Esophagus squamous epithelium (tissue), 5 donors: ENCODE measurements at regions not wholly inside any gene's neighbourhood (a gene's known extent, or its start where the extent isn't known, plus 50 kb on each side); places are given as distances from the start of the nearest gene placed in this dataset.
"Not testable (repeated sequence)": the region's sequence is repeated elsewhere in the genome, so short reads cannot be mapped to it uniquely, and the experiment has no call there.

ENCODE experiments used
- DNase-seq: peaks from one replicate; lab custom pipeline; 2025; lab: John Stamatoyannopoulos, UW
- H3K27ac ChIP-seq, 4 donors: fragments of 200-600 bp; sonication (generic); one replicate each; pipeline ENCODE4 v1.5.1; 2016 to 2019; ENCODE audit warnings: mild to moderate bottlenecking in 1 of 4
- H3K27me3 ChIP-seq, 4 donors: fragments of 200-600 bp; sonication (generic); 1 replicate in 3 of 4; 2 replicates in 1 of 4; pipeline versions ENCODE4 v1.5.1 to v1.6.0; 2017 to 2021; ENCODE audit warnings: antibody characterized with exemption in 1 of 4
- H3K36me3 ChIP-seq, 3 donors: fragments of 200-600 bp; sonication (generic); one replicate each; pipeline ENCODE4 v1.5.1; 2016 to 2019
- H3K4me1 ChIP-seq, 3 donors: fragments of 200-600 bp; sonication (generic); one replicate each; pipeline ENCODE4 v1.5.1; 2017 to 2019
- H3K4me3 ChIP-seq, 4 donors: fragments of 200-600 bp; sonication (generic); 1 replicate in 3 of 4; 2 replicates in 1 of 4; pipeline ENCODE4 v1.5.1; 2016 to 2019; ENCODE audit warnings: mild to moderate bottlenecking in 2 of 4, moderate library complexity in 1 of 4
- H3K9me3 ChIP-seq, 3 donors: fragments of 200-600 bp; sonication (generic); one replicate each; pipeline ENCODE4 v1.5.1; 2016 to 2019
- POLR2A ChIP-seq, 4 donors: fragments of 450-650 bp; IDR thresholded peaks; one replicate each; pipeline ENCODE4 v1.6.1; 2017; ENCODE audit warnings: antibody characterized with exemption in 4 of 4, mild to moderate bottlenecking in 4 of 4, moderate library complexity in 3 of 4
- WGBS, 2 donors: methylation state at CpG; one replicate each; pipeline ENCODE4 v1.1.5; 2018; 5-methylcytosine and 5-hydroxymethylcytosine counted together
- intact Hi-C: fragments of 100-400 bp; cut with DNase I; formaldehyde crosslinking; loops from one replicate; pipeline ENCODE4 v1.15.0; 2022
- TF ChIP-seq, protein P1 (sequence below), 6 experiments: fragments of 450-650 bp in 4 of 6; fragments of 200-600 bp in 2 of 6; sonication (generic) in 2 of 6; IDR thresholded peaks; one replicate each; pipeline ENCODE4 v1.5.1; 2016 to 2019; ENCODE audit warnings: antibody characterized with exemption in 6 of 6, mild to moderate bottlenecking in 4 of 6, moderate library complexity in 4 of 6
- donor health status: DM: yes; HTN: yes; CAD: no.

DNA sequence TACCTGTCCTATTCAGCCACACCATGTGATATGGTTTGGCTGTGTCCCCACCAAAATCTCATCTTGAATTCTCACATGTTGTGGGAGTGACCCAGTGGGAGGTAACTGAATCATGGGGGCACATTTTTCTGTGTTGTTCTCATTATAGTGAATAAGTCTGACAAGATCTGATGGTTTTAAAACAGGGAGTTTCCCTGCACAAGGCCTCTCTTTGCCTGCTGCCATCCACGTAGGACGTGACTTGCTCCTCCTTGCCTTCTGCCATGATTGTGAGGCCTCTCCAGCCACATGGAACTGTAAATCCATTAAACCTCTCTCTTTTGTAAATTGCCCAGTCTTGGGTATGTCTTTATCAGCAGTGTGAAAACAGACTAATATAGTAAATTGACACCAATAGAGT is 117.7 kb downstream of the ENC1 start:
- DNase-seq, H3K27ac ChIP-seq, H3K36me3 ChIP-seq, H3K27me3 ChIP-seq, H3K4me3 ChIP-seq, H3K4me1 ChIP-seq, intact Hi-C loops: not testable (repeated sequence)
- H3K9me3 ChIP-seq: peaks cover 0 to 22% (median 12%) of the 10 kb centered on the region in 3 donors
- 96 to 100% methylated on average over 1 to 2 of the region's 2 CpGs for WGBS, 2 donors

DNA sequence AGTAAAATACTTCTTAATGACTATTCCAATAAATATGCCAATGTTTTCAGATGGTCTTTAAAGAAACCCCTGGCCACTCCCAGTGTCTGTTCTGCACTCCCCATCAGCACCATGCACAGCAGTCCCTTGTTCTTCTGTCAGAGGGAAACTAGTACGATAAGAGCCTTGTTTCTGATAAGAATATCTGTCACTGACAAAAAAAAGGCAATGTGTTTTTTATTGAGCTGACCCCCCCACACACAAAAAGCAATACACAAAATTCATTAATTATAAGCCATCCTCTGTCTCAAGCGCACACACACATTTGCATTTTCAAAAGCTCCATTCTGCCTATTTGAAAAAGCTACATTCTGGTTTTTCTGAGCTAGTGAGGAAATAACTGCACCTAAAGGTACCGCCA is 119.1 kb downstream of the ENC1 start:
- Histone ChIP-seq H3K4me3 (no peak overlapping the region), H3K4me1 (no peaks in the 10 kb centered on the region), H3K27ac (no peak overlapping the region), H3K27me3 (no peaks in the 10 kb centered on the region), H3K36me3 (no peaks in the 10 kb centered on the region), H3K9me3 (peaks cover 0 to 22% (median 12%) of the 10 kb centered on the region in 3 donors)
- no peak for TF ChIP-seq POLR2A (IDR thresholded peaks at IDR 0.05)
- TF ChIP-seq, protein P1, sequence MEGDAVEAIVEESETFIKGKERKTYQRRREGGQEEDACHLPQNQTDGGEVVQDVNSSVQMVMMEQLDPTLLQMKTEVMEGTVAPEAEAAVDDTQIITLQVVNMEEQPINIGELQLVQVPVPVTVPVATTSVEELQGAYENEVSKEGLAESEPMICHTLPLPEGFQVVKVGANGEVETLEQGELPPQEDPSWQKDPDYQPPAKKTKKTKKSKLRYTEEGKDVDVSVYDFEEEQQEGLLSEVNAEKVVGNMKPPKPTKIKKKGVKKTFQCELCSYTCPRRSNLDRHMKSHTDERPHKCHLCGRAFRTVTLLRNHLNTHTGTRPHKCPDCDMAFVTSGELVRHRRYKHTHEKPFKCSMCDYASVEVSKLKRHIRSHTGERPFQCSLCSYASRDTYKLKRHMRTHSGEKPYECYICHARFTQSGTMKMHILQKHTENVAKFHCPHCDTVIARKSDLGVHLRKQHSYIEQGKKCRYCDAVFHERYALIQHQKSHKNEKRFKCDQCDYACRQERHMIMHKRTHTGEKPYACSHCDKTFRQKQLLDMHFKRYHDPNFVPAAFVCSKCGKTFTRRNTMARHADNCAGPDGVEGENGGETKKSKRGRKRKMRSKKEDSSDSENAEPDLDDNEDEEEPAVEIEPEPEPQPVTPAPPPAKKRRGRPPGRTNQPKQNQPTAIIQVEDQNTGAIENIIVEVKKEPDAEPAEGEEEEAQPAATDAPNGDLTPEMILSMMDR (IDR thresholded peaks at IDR 0.05): no peak
- DNase-seq: no peak
- 79 to 96% methylated on average over 3 of the region's 3 CpGs for WGBS, 2 donors
- intact Hi-C loops: no loop called here

DNA sequence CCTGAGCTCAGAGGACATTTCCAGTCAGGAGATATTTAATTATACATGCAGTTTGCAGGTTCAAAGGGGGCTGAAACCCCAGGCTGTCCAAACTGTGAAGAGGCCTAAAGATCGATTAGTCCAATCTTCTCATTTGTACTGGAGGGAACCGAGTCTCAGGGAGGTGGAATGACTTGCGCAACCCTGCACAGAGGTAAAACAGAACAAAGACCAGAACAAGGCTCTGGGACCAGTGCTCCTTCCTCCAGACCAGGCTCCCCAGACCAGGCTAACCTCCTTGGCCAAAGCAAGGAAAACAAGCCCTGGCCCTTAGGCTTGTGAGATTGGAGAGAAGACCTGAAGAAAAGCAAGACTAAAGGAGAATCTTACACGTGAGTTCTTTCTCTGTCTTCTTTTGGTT is 120.8 kb downstream of the ENC1 start:
- DNase-seq: no peak
- no peak overlapping the region for H3K4me3 ChIP-seq
- no peak for TF ChIP-seq POLR2A (IDR thresholded peaks at IDR 0.05)
- TF ChIP-seq, protein P1 (IDR thresholded peaks at IDR 0.05): no peak
- no peaks in the 10 kb centered on the region for H3K27me3 ChIP-seq
- H3K9me3 ChIP-seq: peaks cover 0 to 18% (median 12%) of the 10 kb centered on the region in 3 donors
- no peaks in the 10 kb centered on the region for H3K4me1 ChIP-seq
- WGBS, 2 donors: 83 to 88% methylated on average over 2 of the region's 4 CpGs
- intact Hi-C loops: no loop called here
- H3K27ac ChIP-seq: no peak overlapping the region
- no peaks in the 10 kb centered on the region for H3K36me3 ChIP-seq

DNA sequence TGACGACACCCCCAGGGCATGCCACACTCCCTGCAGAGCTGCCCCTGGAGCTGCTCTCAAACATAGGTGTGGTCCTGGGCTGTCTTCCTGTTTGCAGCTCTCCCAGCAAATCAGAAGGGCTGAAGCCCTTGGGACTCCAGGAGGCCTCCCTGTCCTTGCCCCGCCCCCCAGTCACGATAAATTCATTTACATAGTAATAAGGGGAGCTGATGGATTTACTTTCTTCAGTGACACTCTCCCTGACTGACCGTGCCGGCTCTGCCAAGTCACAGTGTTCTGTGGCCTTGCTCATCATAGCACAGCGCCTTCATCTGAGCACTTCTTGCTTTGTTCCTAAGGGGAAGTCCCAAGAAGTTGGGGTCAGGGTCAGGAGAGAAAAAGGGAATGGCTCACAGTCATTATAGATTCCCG is 121.4 kb downstream of the ENC1 start:
- H3K4me1 ChIP-seq: no peaks in the 10 kb centered on the region
- no peak overlapping the region for H3K4me3 ChIP-seq
- H3K27me3 ChIP-seq: no peaks in the 10 kb centered on the region
- TF ChIP-seq, protein P1 (IDR thresholded peaks at IDR 0.05): no peak
- no peak for TF ChIP-seq POLR2A (IDR thresholded peaks at IDR 0.05)
- 71 to 89% methylated on average over 5 to 6 of the region's 7 CpGs for WGBS, 2 donors
- H3K27ac ChIP-seq: no peak overlapping the region
- H3K9me3 ChIP-seq: peaks cover 0 to 14% (median 9%) of the 10 kb centered on the region in 3 donors
- H3K36me3 ChIP-seq: no peaks in the 10 kb centered on the region
- no peak for DNase-seq
- intact Hi-C loops: no loop called here

DNA sequence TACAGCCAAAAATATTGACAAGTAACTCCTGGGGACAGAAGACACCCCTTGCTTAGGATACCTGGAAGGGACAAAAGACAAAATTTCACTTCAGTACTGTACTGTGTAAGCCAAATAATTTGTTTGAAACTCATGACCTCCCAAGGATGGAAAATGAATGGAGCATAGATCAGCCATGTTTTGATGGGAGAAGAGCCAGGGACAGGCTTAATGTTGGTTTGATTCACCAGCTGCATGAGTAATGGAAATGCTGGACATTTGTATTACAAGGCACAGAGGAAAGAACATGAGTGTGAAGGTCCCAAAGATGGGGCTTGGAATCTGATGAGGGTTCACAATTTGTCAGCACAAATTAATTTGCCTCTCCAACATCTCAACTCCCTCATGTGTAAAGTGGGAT is 122.8 kb downstream of the ENC1 start:
- Histone ChIP-seq H3K4me3 (no peak overlapping the region), H3K9me3 (peaks cover 0 to under 1% (median 0%) of the 10 kb centered on the region in 3 donors), H3K27me3 (no peaks in the 10 kb centered on the region), H3K27ac (no peak overlapping the region), H3K4me1 (no peaks in the 10 kb centered on the region), H3K36me3 (no peaks in the 10 kb centered on the region)
- no peak for DNase-seq
- no peak for TF ChIP-seq POLR2A (IDR thresholded peaks at IDR 0.05)
- TF ChIP-seq, protein P1 (IDR thresholded peaks at IDR 0.05): no peak
- intact Hi-C loops: no loop called here

DNA sequence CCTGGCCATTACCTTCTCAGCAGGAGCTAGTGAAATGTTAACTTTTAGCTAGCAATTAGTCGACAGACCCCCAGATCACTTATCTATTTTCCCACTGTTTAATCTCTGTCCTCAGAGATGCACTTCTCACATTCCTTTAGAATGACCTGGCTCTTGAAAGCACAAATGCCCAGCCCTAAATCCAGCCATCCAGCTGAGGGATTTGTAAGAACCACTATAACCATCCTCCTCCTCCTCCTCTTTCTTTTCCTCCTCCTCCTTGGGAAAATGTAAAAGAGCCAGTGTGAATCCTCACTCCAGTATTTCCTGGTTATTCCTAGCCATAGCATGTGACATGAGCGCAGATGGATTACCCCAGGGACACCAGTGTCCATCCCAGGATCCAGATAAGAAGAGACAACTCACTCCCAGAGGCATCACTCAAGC is 124.3 kb downstream of the ENC1 start:
- intact Hi-C loops: no loop called here
- WGBS, 2 donors: 86 to 94% methylated on average over 2 of the region's 2 CpGs

More for the DNA sequence above, 124.3 kb downstream of the ENC1 start:
- TF ChIP-seq, protein P1 (IDR thresholded peaks at IDR 0.05): no peak
- TF ChIP-seq POLR2A (IDR thresholded peaks at IDR 0.05): no peak
- Histone ChIP-seq H3K27ac (no peak overlapping the region), H3K9me3 (no peaks in the 10 kb centered on the region), H3K27me3 (no peaks in the 10 kb centered on the region), H3K36me3 (no peaks in the 10 kb centered on the region), H3K4me1 (no peaks in the 10 kb centered on the region), H3K4me3 (no peak overlapping the region)
- no peak for DNase-seq
